ENCODE measurements at regions not wholly inside any gene's neighbourhood (a gene's known extent, or its start where the extent isn't known, plus 50 kb on each side); places are given as distances from the start of the nearest gene placed in this dataset.

DNA sequence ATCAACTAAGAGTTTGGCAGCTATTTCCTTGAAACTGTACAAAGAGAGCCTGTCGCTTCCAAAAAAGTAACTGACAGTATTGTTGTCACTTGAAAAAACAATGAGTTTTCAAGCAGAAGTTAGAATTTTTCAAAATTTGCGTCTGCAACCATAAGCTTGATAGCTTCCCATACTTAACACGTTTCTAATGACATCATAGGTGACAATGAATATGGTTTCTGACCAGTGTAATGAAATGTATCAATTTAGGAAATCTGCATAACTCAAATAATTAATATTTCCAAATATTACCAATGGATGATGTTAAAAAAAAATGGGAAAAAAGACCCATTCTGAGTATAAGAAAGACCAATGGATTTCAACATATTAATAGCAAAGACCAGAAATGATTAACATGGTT lies 165.4 kb upstream of the CRY1 start:
- intact Hi-C loops (cut with DNase I), result no loop called here

DNA sequence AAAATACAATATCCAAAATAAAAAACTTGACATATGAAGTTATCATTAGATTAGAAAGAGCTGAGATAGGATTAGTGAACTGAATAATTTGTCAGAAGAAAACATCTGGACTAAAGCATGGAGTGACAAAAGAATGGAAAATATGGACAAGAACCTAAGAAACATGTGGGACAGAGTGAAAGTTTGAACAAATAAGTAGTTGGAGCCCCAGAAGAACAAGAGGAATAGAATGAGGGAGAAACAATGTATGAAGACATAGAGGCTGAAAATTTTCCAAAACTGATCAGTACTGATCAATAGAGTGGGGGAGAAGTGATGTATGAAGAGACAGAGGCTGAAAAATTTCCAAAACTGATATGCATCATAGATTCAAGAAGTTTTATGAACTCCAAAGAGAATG lies 170.6 kb upstream of the CRY1 start:
- peaks cover 0 to 3% of the 10 kb centered on the region in 2 donors for H3K27me3 ChIP-seq
- peaks cover 0 to 2% of the 10 kb centered on the region in 2 donors for H3K9me3 ChIP-seq
- intact Hi-C loops (cut with DNase I), result no loop called here
- H3K36me3 ChIP-seq, result no peaks in the 10 kb centered on the region
- TF ChIP-seq, protein P1, sequence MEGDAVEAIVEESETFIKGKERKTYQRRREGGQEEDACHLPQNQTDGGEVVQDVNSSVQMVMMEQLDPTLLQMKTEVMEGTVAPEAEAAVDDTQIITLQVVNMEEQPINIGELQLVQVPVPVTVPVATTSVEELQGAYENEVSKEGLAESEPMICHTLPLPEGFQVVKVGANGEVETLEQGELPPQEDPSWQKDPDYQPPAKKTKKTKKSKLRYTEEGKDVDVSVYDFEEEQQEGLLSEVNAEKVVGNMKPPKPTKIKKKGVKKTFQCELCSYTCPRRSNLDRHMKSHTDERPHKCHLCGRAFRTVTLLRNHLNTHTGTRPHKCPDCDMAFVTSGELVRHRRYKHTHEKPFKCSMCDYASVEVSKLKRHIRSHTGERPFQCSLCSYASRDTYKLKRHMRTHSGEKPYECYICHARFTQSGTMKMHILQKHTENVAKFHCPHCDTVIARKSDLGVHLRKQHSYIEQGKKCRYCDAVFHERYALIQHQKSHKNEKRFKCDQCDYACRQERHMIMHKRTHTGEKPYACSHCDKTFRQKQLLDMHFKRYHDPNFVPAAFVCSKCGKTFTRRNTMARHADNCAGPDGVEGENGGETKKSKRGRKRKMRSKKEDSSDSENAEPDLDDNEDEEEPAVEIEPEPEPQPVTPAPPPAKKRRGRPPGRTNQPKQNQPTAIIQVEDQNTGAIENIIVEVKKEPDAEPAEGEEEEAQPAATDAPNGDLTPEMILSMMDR (IDR thresholded peaks at IDR 0.05), result no peak
- ATAC-seq, result no peak
- no peak overlapping the region for H3K4me3 ChIP-seq
- no peak for DNase-seq
- H3K27ac ChIP-seq, result no peak overlapping the region
- H3K4me1 ChIP-seq, result no peaks in the 10 kb centered on the region

More for the DNA sequence above, 165.4 kb upstream of the CRY1 start:
- Histone ChIP-seq H3K36me3 (no peaks in the 10 kb centered on the region), H3K27me3 (peaks cover 0 to 3% of the 10 kb centered on the region in 2 donors), H3K27ac (no peak overlapping the region), H3K9me3 (no peaks in the 10 kb centered on the region), H3K4me3 (no peak overlapping the region), H3K4me1 (no peaks in the 10 kb centered on the region)
- TF ChIP-seq, protein P1 (IDR thresholded peaks at IDR 0.05), result no peak
- DNase-seq (no peak), ATAC-seq (no peak)

DNA sequence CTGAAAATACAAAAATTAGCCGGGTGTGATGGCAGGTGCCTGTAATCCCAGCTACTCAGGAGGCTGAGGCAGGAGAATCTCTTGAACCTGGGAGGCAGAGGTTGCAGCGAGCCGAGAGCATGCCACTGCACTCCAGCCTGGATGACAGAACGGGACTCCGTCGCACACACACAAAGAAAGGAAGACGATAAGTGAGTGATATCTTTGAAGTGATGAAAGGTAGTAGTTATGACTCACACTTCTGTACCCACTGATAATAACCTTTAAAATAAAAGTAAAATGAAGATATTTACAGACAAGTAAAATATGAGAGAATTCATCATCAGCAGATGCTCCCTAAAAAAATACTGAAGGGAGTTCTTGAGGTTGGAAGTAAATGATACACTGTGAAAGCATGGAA lies 171.3 kb upstream of the CRY1 start:
- H3K9me3 ChIP-seq, result peaks cover 0 to 2% of the 10 kb centered on the region in 2 donors
- H3K4me3 ChIP-seq, result no peak overlapping the region
- DNase-seq (no peak), ATAC-seq (no peak)
- no peak overlapping the region for H3K27ac ChIP-seq
- peaks cover 0 to 3% of the 10 kb centered on the region in 2 donors for H3K27me3 ChIP-seq
- H3K36me3 ChIP-seq, result no peaks in the 10 kb centered on the region
- TF ChIP-seq, protein P1 (IDR thresholded peaks at IDR 0.05), result no peak
- intact Hi-C loops (cut with DNase I), result no loop called here
- no peaks in the 10 kb centered on the region for H3K4me1 ChIP-seq

DNA sequence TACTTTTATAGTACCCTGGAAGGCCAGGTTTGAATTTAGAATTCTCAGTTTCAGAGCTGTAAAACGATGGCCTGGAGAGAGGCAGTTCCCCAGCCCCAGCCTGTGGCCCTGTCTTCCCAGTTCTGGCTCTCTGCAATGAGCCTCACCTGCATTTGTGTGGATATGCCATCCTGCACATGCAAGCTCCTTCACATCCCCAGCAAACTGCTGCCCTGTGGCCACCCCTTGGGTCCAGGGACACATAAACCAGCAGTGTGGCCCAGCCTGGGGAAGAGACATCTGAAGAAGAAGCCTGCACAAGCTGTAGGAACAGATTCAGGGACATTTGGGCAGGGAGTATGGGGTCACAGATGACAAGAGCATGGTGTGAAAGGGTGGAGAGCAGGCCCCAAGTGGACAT lies 174.3 kb upstream of the CRY1 start:
- intact Hi-C loops (cut with DNase I), result no loop called here
- DNase-seq (no peak), ATAC-seq (no peak)
- peaks cover 0 to 2% of the 10 kb centered on the region in 2 donors for H3K9me3 ChIP-seq
- no peak overlapping the region for H3K27ac ChIP-seq
- no peaks in the 10 kb centered on the region for H3K36me3 ChIP-seq
- H3K4me3 ChIP-seq, result no peak overlapping the region
- TF ChIP-seq, protein P1 (IDR thresholded peaks at IDR 0.05), result no peak
- H3K27me3 ChIP-seq, result no peaks in the 10 kb centered on the region
- no peaks in the 10 kb centered on the region for H3K4me1 ChIP-seq

DNA sequence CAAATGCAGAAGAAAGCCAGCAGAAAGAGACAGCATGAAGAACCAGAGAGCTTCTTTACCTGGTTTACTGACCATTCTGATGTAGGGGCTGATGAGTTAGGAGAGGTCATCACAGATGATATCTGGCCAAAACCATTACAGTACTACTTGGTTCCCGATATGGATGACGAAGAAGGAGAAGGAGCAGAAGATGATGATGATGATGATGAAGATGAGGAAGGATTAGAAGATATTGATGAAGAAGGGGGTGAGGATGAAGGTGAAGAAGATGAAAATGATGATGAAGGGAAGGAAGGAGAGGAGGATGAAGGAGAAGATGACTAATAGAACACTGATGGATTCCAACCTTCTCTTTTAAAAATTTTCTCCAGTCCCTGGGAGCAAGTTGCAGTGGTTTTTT lies 178.2 kb upstream of the CRY1 start:
- ATAC-seq (no peak), DNase-seq (no peak)
- H3K27ac ChIP-seq, result no peak overlapping the region
- no peaks in the 10 kb centered on the region for H3K36me3 ChIP-seq
- no peak overlapping the region for H3K4me3 ChIP-seq
- H3K9me3 ChIP-seq, result no peaks in the 10 kb centered on the region
- intact Hi-C loops (cut with DNase I), result no loop called here
- TF ChIP-seq, protein P1 (IDR thresholded peaks at IDR 0.05), result no peak
- H3K4me1 ChIP-seq, result no peaks in the 10 kb centered on the region
- H3K27me3 ChIP-seq, result no peaks in the 10 kb centered on the region

Measured in left lung (tissue), 4 donors.